GM18508 (cell line): ENCODE measurements at regions not wholly inside any gene's neighbourhood (a gene's known extent, or its start where the extent isn't known, plus 50 kb on each side); places are given as distances from the start of the nearest gene placed in this dataset.

Source experiments
- ATAC-seq: cut with Tn5 transposase; IDR thresholded peaks from one replicate; pipeline ENCODE4 v1.9.1; 2021; ENCODE audit warnings: moderate number of reproducible peaks; ENCODE audit not compliant: insufficient read depth, unreplicated experiment

DNA sequence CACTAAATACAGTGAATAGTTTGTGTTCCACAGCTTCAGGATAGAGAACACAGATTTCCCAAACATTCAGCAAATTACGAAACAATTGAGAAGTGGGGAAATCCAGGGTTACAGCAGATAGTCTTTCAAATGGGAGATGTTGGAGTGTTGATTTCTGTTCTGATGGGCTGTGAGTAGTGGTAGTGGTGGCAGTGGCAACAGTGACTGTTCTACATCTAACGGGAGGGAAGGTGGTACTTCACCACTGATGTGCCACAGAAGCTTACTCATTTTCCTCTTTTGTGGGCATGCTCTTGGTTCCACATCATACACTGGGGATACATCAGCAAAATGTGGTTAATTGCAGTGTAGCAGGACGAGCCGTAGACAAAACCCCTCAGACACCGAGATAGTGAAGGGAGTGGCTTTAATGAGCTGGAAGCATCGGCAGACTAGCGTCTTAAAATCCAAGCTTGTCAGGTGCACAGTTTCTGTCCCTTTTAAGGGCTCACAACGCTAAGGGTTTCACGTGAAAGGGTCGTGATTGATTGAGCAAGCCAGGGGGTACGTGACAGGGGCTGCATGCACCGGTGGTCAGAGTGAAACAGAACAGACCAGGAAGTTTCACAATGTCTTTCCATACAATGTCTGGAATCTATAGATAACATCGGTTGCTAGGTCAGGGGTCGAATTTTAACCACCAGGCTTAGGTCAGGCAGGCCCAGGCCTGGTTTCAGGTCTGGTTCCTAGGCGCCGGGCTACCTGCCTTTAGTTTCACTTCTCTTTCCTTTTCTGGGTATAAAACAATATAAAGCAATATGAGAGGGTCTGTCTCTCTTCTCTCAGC, 330.6 kb upstream of the FBXO33 start:
- ATAC-seq = peak; percentile 67

- ATAC-seq = peak; percentile 85
Measured at GRCh38 chr14:39755269-39755878, 323.1 kb upstream of the FBXO33 start.

DNA sequence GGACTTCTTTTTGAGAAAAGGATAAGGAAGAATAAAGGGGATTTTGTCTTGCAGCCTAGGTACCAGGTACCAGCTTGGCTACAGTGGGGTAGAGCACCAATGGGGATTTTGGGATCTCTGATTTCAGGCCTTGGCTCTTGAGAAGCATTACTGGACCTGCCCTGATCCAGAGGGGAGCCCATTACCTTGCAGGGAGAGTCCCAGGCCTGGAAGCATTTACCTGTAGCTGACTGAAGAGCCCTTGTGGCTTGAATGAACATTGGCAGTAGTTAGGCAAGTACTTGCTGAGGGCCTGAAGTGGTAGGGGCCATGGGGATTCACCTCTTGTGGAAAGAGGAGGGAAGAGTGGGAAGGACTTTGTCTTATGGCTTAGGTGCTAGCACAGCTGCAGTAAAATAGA, 308.2 kb upstream of the FBXO33 start:
- ATAC-seq = no peak

GRCh38 chr14:39739796-39740195, 307.6 kb upstream of the FBXO33 start:
- no peak for ATAC-seq

DNA sequence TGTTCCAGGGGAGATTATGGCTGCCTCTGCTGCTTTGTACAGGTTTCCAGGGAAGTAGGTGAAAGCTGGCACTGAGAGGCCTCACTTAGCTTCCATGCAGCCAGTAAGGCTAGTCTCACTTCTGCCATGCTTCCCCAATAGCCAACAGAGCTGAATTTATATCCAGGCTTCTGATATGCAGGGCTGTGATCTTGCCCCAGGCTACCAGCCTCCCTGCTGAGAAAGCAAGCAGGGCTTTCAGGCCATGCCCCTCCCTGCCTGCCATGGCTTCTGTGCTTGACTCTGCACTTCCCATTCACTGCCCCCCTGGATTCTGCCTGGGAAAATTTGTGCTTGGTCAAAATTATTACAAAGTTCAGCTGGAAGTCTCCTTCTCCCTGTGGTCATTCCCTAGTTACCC, 302.1 kb upstream of the FBXO33 start:
- ATAC-seq = no peak

- no peak for ATAC-seq
Measured at GRCh38 chr14:39733741-39734140, 301.5 kb upstream of the FBXO33 start.

DNA sequence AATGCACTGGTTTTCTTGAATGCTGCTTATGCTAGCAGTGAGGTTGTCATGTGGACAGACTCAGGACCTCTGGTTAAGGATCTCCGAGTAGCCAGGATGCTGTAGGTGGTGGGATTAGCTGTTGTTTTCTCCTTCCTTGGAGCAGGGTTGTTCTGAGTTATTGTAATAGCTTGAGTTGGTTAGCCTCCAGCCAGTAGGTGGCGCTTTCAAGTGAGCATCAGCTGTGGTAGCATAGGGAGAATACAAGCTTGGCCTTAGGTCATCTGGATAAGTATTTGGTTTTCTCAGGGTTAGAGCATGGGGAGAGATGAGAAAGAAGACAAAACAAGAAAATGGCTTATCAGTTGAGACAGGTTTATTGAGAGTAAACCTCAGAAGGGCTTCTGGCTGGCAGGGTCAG, 299.7 kb upstream of the FBXO33 start:
- no peak for ATAC-seq

GRCh38 chr14:39726563-39726962, 294.3 kb upstream of the FBXO33 start:
- no peak for ATAC-seq

DNA sequence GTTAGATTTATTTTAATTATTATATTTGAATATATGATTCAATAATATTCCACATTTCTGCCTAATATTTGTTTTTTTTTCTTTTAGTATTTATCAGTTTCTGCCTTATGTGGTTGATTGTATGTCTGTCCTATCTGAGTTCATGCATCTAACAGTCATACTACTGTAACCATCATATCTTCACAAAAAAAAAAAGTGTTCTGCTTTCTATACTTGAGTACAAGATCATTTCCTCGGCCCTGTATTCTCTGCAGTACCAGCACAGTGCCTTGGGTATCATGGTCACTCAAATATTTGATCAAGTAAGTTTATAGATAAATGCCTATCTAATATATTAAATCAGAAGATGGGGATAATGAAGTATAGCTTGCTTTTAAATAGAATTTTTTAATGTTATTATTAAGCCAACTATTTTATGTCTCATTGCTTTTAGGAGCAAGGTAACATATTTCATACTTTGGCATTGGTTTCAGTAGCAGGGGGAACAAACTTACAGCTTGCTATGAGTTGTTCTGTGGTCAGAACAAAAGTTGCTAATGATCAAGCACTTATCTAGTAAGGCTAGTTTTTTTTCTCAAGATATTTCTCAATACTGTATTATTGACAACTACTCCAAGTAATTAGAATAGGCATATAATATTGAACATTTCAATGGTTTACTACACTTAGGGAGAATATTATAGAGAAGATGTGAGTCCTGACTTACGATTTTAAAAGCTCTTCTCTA, 290.5 kb upstream of the FBXO33 start:
- peak; percentile 58 for ATAC-seq

DNA sequence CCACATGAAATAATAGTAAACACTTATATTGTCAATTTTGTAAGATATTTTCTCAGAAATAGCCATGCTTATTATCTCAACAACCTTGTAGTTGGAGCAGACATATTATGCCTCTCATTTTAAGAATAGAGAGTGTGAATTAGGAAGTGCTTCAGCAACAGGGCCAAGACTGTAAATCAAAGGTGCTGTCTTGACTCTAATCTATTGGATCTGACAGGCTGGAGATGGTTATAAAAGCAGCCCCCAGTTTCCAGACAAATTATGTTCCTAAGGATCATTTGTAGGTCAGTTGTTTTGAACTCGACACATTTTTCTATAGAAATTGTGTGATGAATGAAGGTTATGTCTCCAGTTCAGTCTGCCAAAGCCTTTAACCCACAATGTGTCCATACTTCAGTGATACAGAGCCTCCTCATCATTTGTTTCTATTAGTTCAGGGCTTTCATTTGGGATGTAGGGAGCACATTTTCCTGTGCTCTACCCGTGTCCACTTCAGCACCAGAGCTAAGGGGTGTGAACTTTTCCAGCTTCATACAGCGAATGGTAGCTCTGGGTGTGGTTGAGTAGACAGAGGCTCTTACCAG, 284.8 kb upstream of the FBXO33 start:
- ATAC-seq = no peak

GRCh38 chr14:39712293-39712999, 280.2 kb upstream of the FBXO33 start:
- ATAC-seq = no peak

DNA sequence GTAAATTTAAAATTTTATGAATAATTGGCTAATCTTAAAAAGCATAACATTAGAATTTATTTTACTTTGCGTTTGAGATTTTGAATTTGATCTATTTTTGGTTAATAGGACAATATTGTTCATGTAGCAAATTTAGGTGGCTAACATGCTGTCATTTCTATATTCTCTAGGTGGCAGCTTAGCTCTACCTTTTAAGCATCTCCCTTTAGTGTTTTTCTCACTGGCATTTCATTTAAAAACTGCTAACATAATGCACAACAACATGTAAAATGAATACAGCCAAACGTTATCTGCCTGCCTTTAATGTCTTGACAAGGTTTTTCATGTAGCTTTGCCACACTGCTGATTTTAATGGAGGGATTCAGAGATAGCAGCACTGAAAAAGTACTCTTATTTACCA, 272.4 kb upstream of the FBXO33 start:
- ATAC-seq = no peak

DNA sequence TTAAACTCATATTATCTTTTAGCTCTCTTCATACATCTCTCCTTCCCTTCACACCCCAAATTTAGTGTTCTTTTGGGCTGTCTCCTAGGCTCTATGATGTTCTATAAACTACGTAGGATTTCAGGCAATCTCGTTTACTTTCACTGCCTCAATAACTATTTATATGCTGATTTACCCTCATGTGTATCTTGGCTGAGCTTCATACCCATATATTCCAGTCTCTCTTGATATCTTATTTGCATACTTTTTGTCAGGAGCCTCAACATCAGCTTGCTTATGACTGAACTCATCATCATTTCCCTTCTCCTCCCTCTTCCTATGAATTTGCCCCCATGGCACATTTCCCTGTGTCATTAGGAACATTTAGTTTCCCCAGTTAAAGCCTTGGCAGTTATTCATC, 262.1 kb upstream of the FBXO33 start:
- ATAC-seq = no peak

DNA sequence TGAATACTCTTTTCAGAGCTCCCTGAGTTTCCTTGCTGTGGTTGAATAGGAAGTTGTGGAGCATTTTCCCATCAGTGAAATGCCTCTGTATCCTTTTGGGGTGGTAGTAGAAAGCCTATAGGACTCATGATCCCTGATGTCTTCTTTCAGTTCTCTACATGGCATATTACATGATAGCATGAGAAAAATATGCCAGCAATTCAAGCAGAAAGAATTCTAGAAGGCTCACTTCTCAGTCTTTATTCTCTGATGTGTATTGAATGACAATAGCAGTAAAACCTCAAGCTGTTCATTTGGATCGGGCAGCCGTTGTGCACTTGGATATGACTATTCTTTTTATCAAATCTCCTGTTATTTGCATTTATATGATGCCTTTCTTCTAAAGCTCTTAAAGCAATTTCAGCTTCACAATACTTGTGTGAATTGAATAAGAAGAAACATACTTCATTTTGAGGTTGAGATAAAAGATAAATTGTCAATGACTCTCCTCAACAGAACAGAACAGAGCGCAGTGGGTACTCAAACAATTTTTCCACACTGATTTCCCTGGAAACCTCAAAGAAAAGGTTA, 251.5 kb upstream of the FBXO33 start:
- no peak for ATAC-seq

DNA sequence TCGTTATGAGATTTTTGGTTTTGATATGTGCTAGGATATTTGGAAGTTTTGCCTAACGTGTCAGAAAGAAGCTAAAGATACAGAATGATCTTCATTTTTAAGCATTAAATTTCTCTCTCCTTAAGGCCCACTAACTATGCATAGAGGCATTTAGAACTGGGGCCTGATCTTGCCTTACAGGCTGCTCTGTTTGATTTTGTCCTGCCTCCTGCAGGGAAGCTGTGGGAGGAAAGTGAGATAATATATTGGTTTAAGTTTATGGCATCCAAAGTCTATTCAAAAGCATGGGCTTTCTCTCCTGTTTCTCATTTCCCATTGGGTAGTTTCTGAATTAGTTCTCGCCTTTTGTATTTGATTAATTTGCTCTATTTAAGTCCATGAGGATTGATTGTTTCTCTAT, 250.3 kb upstream of the FBXO33 start:
- ATAC-seq = no peak

- no peak for ATAC-seq
Measured at GRCh38 chr14:39681782-39682399, 249.7 kb upstream of the FBXO33 start.

DNA sequence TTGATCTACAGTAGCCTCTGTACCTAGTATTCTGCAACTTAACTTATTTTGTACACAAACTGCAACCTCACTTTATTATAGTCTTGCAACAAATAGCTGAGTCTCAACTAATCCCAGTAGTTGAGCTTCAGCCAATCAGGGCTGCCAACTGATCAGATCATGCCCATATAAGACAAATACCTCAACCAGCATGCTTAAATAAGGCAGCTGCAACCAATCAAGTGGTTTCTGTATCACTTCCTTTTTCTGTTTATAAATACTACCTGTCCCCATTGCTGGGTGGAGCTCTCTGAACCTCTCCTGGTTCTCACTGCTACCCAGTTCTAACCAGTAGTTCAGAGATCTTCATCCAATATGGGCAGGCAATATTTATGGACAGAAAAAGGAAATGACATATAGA, 248.5 kb upstream of the FBXO33 start:
- peak; percentile 90 for ATAC-seq

DNA sequence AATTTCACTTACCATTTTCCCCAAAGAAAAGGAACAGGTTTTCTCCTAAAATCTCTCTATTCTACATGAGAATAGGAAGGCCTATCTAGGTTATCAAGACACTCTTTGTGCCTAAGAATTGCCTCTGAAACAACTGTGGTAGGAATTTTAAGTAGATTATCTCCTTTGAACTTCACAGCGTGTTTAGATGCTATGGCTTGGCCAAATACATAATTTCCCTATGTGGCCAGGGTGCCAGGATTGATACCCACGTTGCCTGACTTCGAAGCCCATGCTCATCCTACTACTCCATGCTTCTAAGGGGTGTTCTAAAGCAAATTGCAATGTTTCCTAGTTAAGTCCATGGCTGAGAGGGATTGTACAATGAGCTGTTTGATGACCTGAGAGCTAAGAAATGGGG, 241.5 kb upstream of the FBXO33 start:
- ATAC-seq = no peak

- ATAC-seq = no peak
Measured at GRCh38 chr14:39673270-39673711, 241.1 kb upstream of the FBXO33 start.

DNA sequence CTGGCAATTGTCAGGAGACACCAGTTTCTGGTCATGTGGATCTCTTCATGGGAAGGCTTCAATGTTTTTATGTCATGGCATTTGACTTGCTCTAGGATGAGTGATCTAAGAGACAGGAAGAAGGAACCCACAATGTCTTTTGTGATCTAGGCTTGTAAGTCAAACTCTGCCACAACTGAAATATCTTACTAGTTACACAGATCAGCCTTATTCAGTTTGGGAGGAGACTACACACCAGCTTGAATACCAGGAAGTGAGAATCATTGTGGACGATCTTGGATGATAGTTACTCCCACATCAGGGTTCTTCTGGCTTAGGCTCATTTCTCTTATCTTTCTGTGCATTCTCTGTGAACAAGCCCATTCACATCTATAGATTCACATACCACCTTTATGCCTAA, 236.2 kb upstream of the FBXO33 start:
- ATAC-seq = no peak
